Keratinocyte (primary cell): ENCODE measurements at regions not wholly inside any gene's neighbourhood (a gene's known extent, or its start where the extent isn't known, plus 50 kb on each side); places are given as distances from the start of the nearest gene placed in this dataset.

ENCODE experiments used
- DNase-seq: peaks from one replicate; pipeline ENCODE4 v3.0.0-alpha.2; 2011; ENCODE audit warnings: low read depth, missing footprints, low spot score
- FAIRE-seq: peaks from 2 replicates; lab custom pipeline; 2011; peaks lifted over from hg19 to GRCh38; lab: Jason Lieb, UNC
- H2AFZ ChIP-seq: 2 replicates; pipeline ENCODE4 v1.6.0; 2012; ENCODE audit warnings: low read length, control low read depth, inconsistent platforms; ENCODE audit not compliant: control insufficient read depth
- H3K27ac ChIP-seq: 2 replicates; pipeline ENCODE4 v1.5.1; 2011; ENCODE audit warnings: low read length; ENCODE audit not compliant: control insufficient read depth, insufficient read depth
- H3K27me3 ChIP-seq: 3 replicates; pipeline ENCODE4 v1.6.0; 2011; ENCODE audit warnings: low read length; ENCODE audit not compliant: control insufficient read depth, insufficient read depth; ENCODE audit errors: extremely low read depth
- H3K36me3 ChIP-seq, 2 experiments: 2 replicates in 1 of 2; 3 replicates in 1 of 2; pipeline ENCODE4 v1.5.1; 2011; ENCODE audit warnings: low read length in 2 of 2, mild to moderate bottlenecking in 1 of 2; ENCODE audit not compliant: control insufficient read depth in 2 of 2, insufficient read depth in 2 of 2; ENCODE audit errors: extremely low read depth in 1 of 2
- H3K4me1 ChIP-seq: 3 replicates; pipeline ENCODE4 v1.5.1; 2011; ENCODE audit warnings: low read length; ENCODE audit not compliant: control insufficient read depth, insufficient read depth; ENCODE audit errors: extremely low read depth
- H3K4me2 ChIP-seq: 3 replicates; pipeline ENCODE4 v1.6.0; 2011; ENCODE audit warnings: low read depth, low read length; ENCODE audit not compliant: control insufficient read depth, insufficient read depth; ENCODE audit errors: extremely low read depth
- H3K4me3 ChIP-seq, 3 experiments: fragments of 200-600 bp in 1 of 3; sonication (generic) in 1 of 3; 2 replicates in 2 of 3; 3 replicates in 1 of 3; pipeline ENCODE4 v1.5.1; 2011 to 2016; ENCODE audit warnings: low read length in 3 of 3, mild to moderate bottlenecking in 3 of 3, control low read depth in 2 of 3, inconsistent platforms in 1 of 3, low read depth in 1 of 3, mixed read lengths in 1 of 3, mixed run types in 1 of 3, moderate library complexity in 1 of 3; ENCODE audit not compliant: control insufficient read depth in 2 of 3, insufficient read depth in 2 of 3; ENCODE audit errors: extremely low read depth in 1 of 3
- H3K79me2 ChIP-seq: 2 replicates; pipeline ENCODE4 v1.6.0; 2012; ENCODE audit warnings: low read length; ENCODE audit not compliant: control insufficient read depth, insufficient read depth
- H3K9ac ChIP-seq: 3 replicates; pipeline ENCODE4 v1.6.0; 2011; ENCODE audit warnings: low read length; ENCODE audit not compliant: control insufficient read depth, insufficient read depth; ENCODE audit errors: extremely low read depth
- H3K9me1 ChIP-seq: 3 replicates; pipeline ENCODE4 v1.6.0; 2011; ENCODE audit warnings: low read length; ENCODE audit not compliant: control insufficient read depth, insufficient read depth; ENCODE audit errors: extremely low read depth
- H3K9me3 ChIP-seq: 2 replicates; pipeline ENCODE4 v1.5.1; 2012; ENCODE audit warnings: low read depth, low read length; ENCODE audit not compliant: control insufficient read depth
- H4K20me1 ChIP-seq: 3 replicates; pipeline ENCODE4 v1.6.0; 2011; ENCODE audit warnings: low read length; ENCODE audit not compliant: control insufficient read depth, insufficient read depth; ENCODE audit errors: extremely low read depth
- CTCF ChIP-seq, 3 experiments: IDR thresholded peaks in 1 of 3; conservative IDR thresholded peaks in 1 of 3; optimal IDR thresholded peaks in 1 of 3; 2 replicates in 2 of 3; 3 replicates in 1 of 3; pipeline versions ENCODE3 to v1.5.1; 2011; ENCODE audit warnings: low read length in 3 of 3, mild to moderate bottlenecking in 3 of 3, moderate library complexity in 2 of 3, control low read depth in 1 of 3, inconsistent platforms in 1 of 3; ENCODE audit not compliant: insufficient read depth in 2 of 3; ENCODE audit errors: extremely low read depth in 1 of 3
- EZH2 ChIP-seq: IDR thresholded peaks from one replicate; pipeline ENCODE4 v1.6.1; 2012; ENCODE audit warnings: inconsistent platforms, mild to moderate bottlenecking, low read length, moderate library complexity
- dilution Hi-C: fragments of 300-500 bp; cut with MboI; formaldehyde crosslinking; loops from one replicate; pipeline ENCODE4 v1.7.0; 2020; ENCODE audit warnings: low sequenced_read_pairs; ENCODE audit not compliant: extremely low pct_ligation_motif_present

GRCh38 chr6:21423106-21423854 lies 170.3 kb upstream of the SOX4 start:
- no peak for DNase-seq
- Histone ChIP-seq H3K27me3 (no peaks in the 10 kb centered on the region), H3K9ac (no peak overlapping the region), H3K9me3 (no peaks in the 10 kb centered on the region), H3K79me2 (no peaks in the 10 kb centered on the region), H4K20me1 (no peaks in the 10 kb centered on the region), H3K4me2 (no peak overlapping the region), H3K9me1 (no peaks in the 10 kb centered on the region), H3K27ac (no peak overlapping the region), H2AFZ (no peak overlapping the region), H3K4me1 (no peaks in the 10 kb centered on the region), H3K4me3 (no peak overlapping the region), H3K36me3 (no peaks in the 10 kb centered on the region)
- no peak for FAIRE-seq
- TF ChIP-seq CTCF (optimal IDR thresholded peaks at IDR 0.05 in 1 of 3, IDR thresholded peaks at IDR 0.05 in 1 of 3, conservative IDR thresholded peaks at IDR 0.05 in 1 of 3; ENCODE audit: extremely low read depth in 1 of 3, insufficient read depth in 2 of 3, low read length in 3 of 3) (no peak), EZH2 (no peak)
- dilution Hi-C loops = no loop called here

GRCh38 chr6:21426841-21427490 lies 166.6 kb upstream of the SOX4 start:
- dilution Hi-C loops = no loop called here
- no peak for DNase-seq
- Histone ChIP-seq H3K27ac (no peak overlapping the region), H3K4me2 (no peak overlapping the region), H2AFZ (no peak overlapping the region), H3K4me3 (no peak overlapping the region), H3K9ac (no peak overlapping the region), H3K9me3 (no peaks in the 10 kb centered on the region), H3K27me3 (no peaks in the 10 kb centered on the region), H4K20me1 (no peaks in the 10 kb centered on the region), H3K9me1 (no peaks in the 10 kb centered on the region), H3K4me1 (no peaks in the 10 kb centered on the region), H3K36me3 (no peaks in the 10 kb centered on the region), H3K79me2 (no peaks in the 10 kb centered on the region)
- TF ChIP-seq CTCF (optimal IDR thresholded peaks at IDR 0.05 in 1 of 3, IDR thresholded peaks at IDR 0.05 in 1 of 3, conservative IDR thresholded peaks at IDR 0.05 in 1 of 3; ENCODE audit: extremely low read depth in 1 of 3, insufficient read depth in 2 of 3, low read length in 3 of 3) (no peak), EZH2 (no peak)
- FAIRE-seq = no peak
